ENCODE measurements at regions not wholly inside any gene's neighbourhood (a gene's known extent, or its start where the extent isn't known, plus 50 kb on each side); places are given as distances from the start of the nearest gene placed in this dataset.

GRCh38 chr19:30675086-30675485 lies 302.9 kb downstream of the ZNF536 start (continued):
- TF ChIP-seq USF2 (IDR thresholded peaks at IDR 0.05) = no peak

- H3K4me3 ChIP-seq = no peak overlapping the region
- ATAC-seq = no peak
- POLR2A ChIA-PET = no interaction called here
- H3K4me2 ChIP-seq = no peak overlapping the region
- no peak for TF ChIP-seq ZC3H11A (IDR thresholded peaks at IDR 0.05)
- TF ChIP-seq USF2 (IDR thresholded peaks at IDR 0.05) = peak; percentile 42; the same call in 1 of the 2 replicates
- H3K27ac ChIP-seq = no peak overlapping the region
- WGBS (ENCODE audit: missing lambda C conversion rate) = 1% methylated on average over 6 of the region's 6 CpGs
- H3K4me1 ChIP-seq = peaks cover 4% of the 10 kb centered on the region; the same call in 1 of the 3 replicates
- no peak for DNase-seq (ENCODE audit: low read depth in 1 of 2, low spot score in 1 of 2)
- CTCF ChIA-PET = interaction anchor here (0.5 to 15.9 kb wide), 8 partner anchors 9 to 1895 kb away, joined by 3 to 298 read pairs (median 4); no protein-coding TSS in a partner anchor
- peak; percentile 7 for FAIRE-seq
- no peaks in the 10 kb centered on the region for H3K9me3 ChIP-seq
Measured at GRCh38 chr19:30674656-30675055, 302.5 kb downstream of the ZNF536 start.

GRCh38 chr19:30673336-30673735 lies 301.2 kb downstream of the ZNF536 start:
- no peak overlapping the region for H3K4me3 ChIP-seq
- H3K9me3 ChIP-seq = no peaks in the 10 kb centered on the region
- DNase-seq (ENCODE audit: low read depth in 1 of 2, low spot score in 1 of 2) (no peak), FAIRE-seq (no peak), ATAC-seq (no peak)
- TF ChIP-seq JUN (IDR thresholded peaks at IDR 0.05) (no peak), GATA3 (IDR thresholded peaks at IDR 0.05; ENCODE audit: borderline replicate concordance) (no peak), ZFP36 (IDR thresholded peaks at IDR 0.05; ENCODE audit: borderline replicate concordance, partially characterized antibody) (no peak), CBX2 (IDR thresholded peaks at IDR 0.05; ENCODE audit: borderline replicate concordance, low read depth) (no peak), CEBPB (IDR thresholded peaks at IDR 0.05) (no peak), BCL3 (IDR thresholded peaks at IDR 0.05) (no peak), RAD21 (conservative IDR thresholded peaks at IDR 0.05 in 1 of 2, IDR thresholded peaks at IDR 0.05 in 1 of 2) (no peak), E2F6 (IDR thresholded peaks at IDR 0.05; ENCODE audit: borderline replicate concordance, low read depth) (no peak), RARB (CRISPR knock-in tag; IDR thresholded peaks at IDR 0.05) (no peak)
- CTCF ChIA-PET = interaction anchor here (0.6 to 15.9 kb wide), 5 partner anchors 13 to 1551 kb away, joined by 3 to 298 read pairs (median 5); no protein-coding TSS in a partner anchor
- peaks cover 8% of the 10 kb centered on the region; the same call in 1 of the 3 replicates for H3K4me1 ChIP-seq
- no peak overlapping the region for H3K27ac ChIP-seq
- POLR2A ChIA-PET = no interaction called here
- WGBS (ENCODE audit: missing lambda C conversion rate) = 7% methylated on average over 8 of the region's 8 CpGs
- H3K4me2 ChIP-seq = no peak overlapping the region

GRCh38 chr19:30672926-30673325 lies 300.7 kb downstream of the ZNF536 start:
- H3K4me3 ChIP-seq = no peak overlapping the region
- POLR2A ChIA-PET = no interaction called here
- TF ChIP-seq MAFK (IDR thresholded peaks at IDR 0.05; ENCODE audit: partially characterized antibody) (peak; percentile 22), ELK1 (IDR thresholded peaks at IDR 0.05; ENCODE audit: low read depth, low read length) (no peak), RARB (CRISPR knock-in tag; IDR thresholded peaks at IDR 0.05) (no peak)
- no peak for FAIRE-seq
- CTCF ChIA-PET = interaction anchor here (2.2 to 15.9 kb wide), 3 partner anchors 13 to 1551 kb away, joined by 5 to 298 read pairs (median 124); no protein-coding TSS in a partner anchor
- no peak for ATAC-seq
- H3K4me2 ChIP-seq = no peak overlapping the region
- no peak for DNase-seq (ENCODE audit: low read depth in 1 of 2, low spot score in 1 of 2)
- H3K27ac ChIP-seq = no peak overlapping the region
- 6% methylated on average over 5 of the region's 5 CpGs for WGBS (ENCODE audit: missing lambda C conversion rate)
- no peaks in the 10 kb centered on the region for H3K9me3 ChIP-seq
- H3K4me1 ChIP-seq = peaks cover 8% of the 10 kb centered on the region; the same call in 1 of the 3 replicates
